NB4 (cell line): ENCODE measurements at regions not wholly inside any gene's neighbourhood (a gene's known extent, or its start where the extent isn't known, plus 50 kb on each side); places are given as distances from the start of the nearest gene placed in this dataset.

Experiments used
- CTCF ChIP-seq: IDR thresholded peaks from one replicate; pipeline ENCODE4 v1.5.1; 2012; ENCODE audit warnings: low read depth, low read length
- POLR2A ChIP-seq: IDR thresholded peaks from 2 replicates; pipeline ENCODE4 v1.6.1; 2011; ENCODE audit warnings: mild to moderate bottlenecking; ENCODE audit not compliant: insufficient read length; ENCODE audit errors: extremely low read depth
- TF ChIP-seq, protein P1 (sequence below): IDR thresholded peaks from 2 replicates; pipeline ENCODE4 v1.6.1; 2011; ENCODE audit warnings: low read depth, low read length

DNA sequence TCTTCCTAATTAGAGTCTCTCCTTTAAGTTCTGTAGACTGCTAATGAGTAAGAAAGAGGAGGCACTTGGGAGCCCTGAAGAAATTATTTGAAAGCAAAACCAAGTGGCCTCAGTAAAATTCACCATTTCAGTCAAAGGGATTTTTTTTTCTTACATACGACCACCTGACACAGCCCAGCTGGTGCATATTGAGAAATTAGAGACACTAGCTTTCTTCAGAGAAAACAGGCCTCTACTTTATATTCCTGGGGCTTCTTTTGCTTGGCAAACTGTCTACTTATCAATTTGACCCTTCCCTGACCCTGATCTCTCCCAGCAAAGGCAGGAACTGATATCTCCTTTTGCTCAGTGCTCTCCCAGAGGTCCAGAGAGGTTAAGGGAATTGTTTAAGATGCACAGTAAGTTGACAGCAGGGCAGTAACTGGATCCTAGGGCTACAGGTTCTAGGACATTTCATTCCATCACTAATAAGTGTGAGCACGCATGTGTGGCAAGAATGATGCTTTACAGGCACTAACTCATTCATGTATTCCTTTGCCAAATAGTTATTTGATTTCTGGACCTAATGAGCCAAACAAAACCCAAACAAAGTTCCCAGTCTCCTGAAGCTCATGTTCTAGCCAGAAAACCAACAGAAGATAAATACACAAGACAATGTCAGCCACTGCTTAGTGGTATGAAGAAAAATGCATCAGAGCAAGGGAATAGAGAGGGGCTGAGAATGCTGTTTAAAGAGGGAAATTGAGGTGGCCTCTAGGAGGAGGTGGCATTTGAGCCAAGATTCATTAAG lies 467.6 kb downstream of the SOX6 start:
- TF ChIP-seq CTCF: no peak
- no peak for TF ChIP-seq POLR2A
- TF ChIP-seq, protein P1, sequence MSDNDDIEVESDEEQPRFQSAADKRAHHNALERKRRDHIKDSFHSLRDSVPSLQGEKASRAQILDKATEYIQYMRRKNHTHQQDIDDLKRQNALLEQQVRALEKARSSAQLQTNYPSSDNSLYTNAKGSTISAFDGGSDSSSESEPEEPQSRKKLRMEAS: no peak
